Keratinocyte (primary cell): ENCODE measurements at regions not wholly inside any gene's neighbourhood (a gene's known extent, or its start where the extent isn't known, plus 50 kb on each side); places are given as distances from the start of the nearest gene placed in this dataset.

Source experiments
- CTCF ChIP-seq, 3 experiments: IDR thresholded peaks in 1 of 3; conservative IDR thresholded peaks in 1 of 3; optimal IDR thresholded peaks in 1 of 3; 2 replicates in 2 of 3; 3 replicates in 1 of 3; pipeline versions ENCODE3 to v1.5.1; 2011; ENCODE audit warnings: low read length in 3 of 3, mild to moderate bottlenecking in 3 of 3, moderate library complexity in 2 of 3, control low read depth in 1 of 3, inconsistent platforms in 1 of 3; ENCODE audit not compliant: insufficient read depth in 2 of 3; ENCODE audit errors: extremely low read depth in 1 of 3
- EZH2 ChIP-seq: IDR thresholded peaks from one replicate; pipeline ENCODE4 v1.6.1; 2012; ENCODE audit warnings: inconsistent platforms, mild to moderate bottlenecking, low read length, moderate library complexity

DNA sequence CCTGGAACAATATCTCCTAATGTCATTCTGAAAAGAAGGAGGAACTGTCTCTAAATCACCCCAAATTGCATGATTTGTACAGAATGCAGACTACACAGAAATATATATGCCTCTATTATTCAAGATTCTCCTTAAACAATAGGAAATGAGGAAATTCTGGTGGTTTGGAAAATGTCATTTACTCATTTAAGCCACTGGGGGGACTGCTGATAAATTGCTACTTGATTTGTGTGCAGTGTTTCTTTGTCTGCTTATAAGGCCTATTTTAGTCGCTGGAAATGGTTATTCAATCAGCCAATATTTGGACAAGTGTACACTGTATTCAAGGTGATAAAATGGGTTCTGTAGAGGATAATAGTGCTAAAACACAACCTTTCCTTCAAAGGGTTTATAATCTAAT is 801.9 kb upstream of the CELF4 start:
- TF ChIP-seq CTCF (optimal IDR thresholded peaks at IDR 0.05 in 1 of 3, IDR thresholded peaks at IDR 0.05 in 1 of 3, conservative IDR thresholded peaks at IDR 0.05 in 1 of 3; ENCODE audit: extremely low read depth in 1 of 3, insufficient read depth in 2 of 3, low read length in 3 of 3) (peak in 2 of 3 experiments; percentile 14 to 27), EZH2 (no peak)
